Endothelial cell of umbilical vein (primary cell): ENCODE measurements at regions not wholly inside any gene's neighbourhood (a gene's known extent, or its start where the extent isn't known, plus 50 kb on each side); places are given as distances from the start of the nearest gene placed in this dataset.

Source experiments
- BruUV-seq: library from RNA; stranded (reverse); fragments of 400-500 nt; replicated peaks from 2 replicates; lab custom pipeline; 2021; lab: Mats Ljungman, UMichigan
- CTCF ChIA-PET: fragments of 300-600, 350-600 bp; sonication (Branson Sonifier 250); formaldehyde crosslinking; loops from one replicate; lab custom pipeline; 2021; ENCODE audit warnings: antibody characterized with exemption, inconsistent platforms; lab: Charles Lee
- POLR2A ChIA-PET: fragments of 300-600, 350-600 bp; sonication (Branson Sonifier 250); formaldehyde crosslinking; loops from one replicate; lab custom pipeline; 2021; ENCODE audit warnings: antibody characterized with exemption, inconsistent platforms; lab: Charles Lee
- DNase-seq: peaks from one replicate; pipeline ENCODE4 v3.0.0-alpha.2; 2011; ENCODE audit warnings: low read depth, low spot score
- FAIRE-seq: peaks from 2 replicates; lab custom pipeline; 2011; peaks lifted over from hg19 to GRCh38; lab: Jason Lieb, UNC
- H2AFZ ChIP-seq: 2 replicates; pipeline ENCODE4 v1.6.0; 2012; ENCODE audit warnings: low read depth, low read length, control low read depth, inconsistent platforms
- H3K27ac ChIP-seq: 2 replicates; pipeline ENCODE4 v1.5.1; 2011; ENCODE audit warnings: low read depth, mild to moderate bottlenecking, control low read depth, low read length, moderate library complexity; ENCODE audit not compliant: insufficient read depth
- H3K27me3 ChIP-seq, 2 experiments: 2 replicates each; pipeline versions ENCODE4 v1.6.0 to v1.6.1; 2011; ENCODE audit warnings: low read length in 2 of 2, mixed read lengths in 1 of 2; ENCODE audit not compliant: control insufficient read depth in 2 of 2, insufficient read depth in 2 of 2
- H3K36me3 ChIP-seq, 2 experiments: 2 replicates in 1 of 2; 3 replicates in 1 of 2; pipeline ENCODE4 v1.5.1; 2011; ENCODE audit warnings: low read length in 2 of 2, mild to moderate bottlenecking in 1 of 2, moderate library complexity in 1 of 2; ENCODE audit not compliant: control insufficient read depth in 2 of 2, insufficient read depth in 2 of 2; ENCODE audit errors: extremely low read depth in 1 of 2
- H3K4me1 ChIP-seq: 3 replicates; pipeline ENCODE4 v1.5.1; 2011; ENCODE audit warnings: mild to moderate bottlenecking, low read length; ENCODE audit not compliant: control insufficient read depth, insufficient read depth; ENCODE audit errors: extremely low read depth
- H3K4me2 ChIP-seq: 2 replicates; pipeline ENCODE4 v1.6.1; 2011; ENCODE audit warnings: low read length, control low read depth, mixed read lengths; ENCODE audit not compliant: insufficient read depth
- H3K4me3 ChIP-seq, 3 experiments: fragments of 200-600 bp in 1 of 3; sonication (generic), shearing (Covaris generic) in 1 of 3; replicated peaks in 1 of 3; 2 replicates each; pipeline ENCODE4 v1.5.1; 2011 to 2016; ENCODE audit warnings: control low read depth in 3 of 3, low read length in 3 of 3, mild to moderate bottlenecking in 2 of 3, inconsistent platforms in 1 of 3, low read depth in 1 of 3, moderate library complexity in 1 of 3; ENCODE audit not compliant: insufficient read depth in 1 of 3
- H3K79me2 ChIP-seq: 2 replicates; pipeline ENCODE4 v1.6.0; 2012; ENCODE audit warnings: low read length, inconsistent platforms; ENCODE audit not compliant: control insufficient read depth, insufficient read depth
- H3K9ac ChIP-seq: replicated peaks from 2 replicates; pipeline ENCODE3; 2011; ENCODE audit warnings: low read length, control low read depth; ENCODE audit not compliant: insufficient read depth; ENCODE audit errors: extremely low read depth
- H3K9me1 ChIP-seq: replicated peaks from 3 replicates; pipeline ENCODE4 v1.6.0; 2011; ENCODE audit warnings: mild to moderate bottlenecking, low read length; ENCODE audit not compliant: control insufficient read depth, insufficient read depth; ENCODE audit errors: extremely low read depth
- H3K9me3 ChIP-seq: replicated peaks from 2 replicates; pipeline ENCODE4 v1.5.1; 2012; ENCODE audit warnings: low read length, inconsistent platforms; ENCODE audit not compliant: control insufficient read depth, insufficient read depth
- H4K20me1 ChIP-seq: replicated peaks from 2 replicates; pipeline ENCODE3; 2011; ENCODE audit warnings: mild to moderate bottlenecking, low read length; ENCODE audit not compliant: control insufficient read depth, insufficient read depth; ENCODE audit errors: extremely low read depth
- CTCF ChIP-seq, 2 donors: IDR thresholded peaks; 1 replicate in 1 of 2; 2 replicates in 1 of 2; pipeline ENCODE4 v1.5.1; 2011; ENCODE audit warnings: low read length in 2 of 2, mild to moderate bottlenecking in 2 of 2, moderate library complexity in 2 of 2, control low read depth in 1 of 2, inconsistent platforms in 1 of 2, low read depth in 1 of 2; ENCODE audit not compliant: insufficient read depth in 1 of 2; ENCODE audit errors: extremely low read depth in 1 of 2
- EZH2 ChIP-seq: IDR thresholded peaks from 2 replicates; pipeline ENCODE4 v1.6.1; 2012; ENCODE audit warnings: borderline replicate concordance, low read depth, mild to moderate bottlenecking, moderate library complexity, low read length, inconsistent platforms; ENCODE audit not compliant: severe bottlenecking
- FOS ChIP-seq: IDR thresholded peaks from 2 replicates; pipeline ENCODE4 v1.6.1; 2011; ENCODE audit warnings: mild to moderate bottlenecking, low read length, moderate library complexity, borderline replicate concordance; ENCODE audit not compliant: insufficient read depth
- JUN ChIP-seq: IDR thresholded peaks from 2 replicates; pipeline ENCODE4 v1.6.1; 2011; ENCODE audit warnings: borderline replicate concordance, low read depth; ENCODE audit not compliant: insufficient read length, insufficient read depth
- MAX ChIP-seq: IDR thresholded peaks from 2 replicates; pipeline ENCODE4 v1.6.1; 2011; ENCODE audit not compliant: insufficient read depth, insufficient read length
- MYC ChIP-seq: IDR thresholded peaks from one replicate; pipeline ENCODE4 v1.6.1; 2011; ENCODE audit warnings: mild to moderate bottlenecking, low read depth, low read length
- POLR2A ChIP-seq: IDR thresholded peaks from 2 replicates; pipeline ENCODE4 v1.6.1; 2012; ENCODE audit warnings: low read depth, mild to moderate bottlenecking, control low read depth, low read length
- POLR2AphosphoS5 ChIP-seq: IDR thresholded peaks from 2 replicates; pipeline ENCODE4 v1.6.1; 2012; ENCODE audit warnings: low read depth, mild to moderate bottlenecking, control low read depth, low read length, moderate library complexity; ENCODE audit not compliant: insufficient read depth
- dilution Hi-C: fragments of 300-500 bp; cut with MboI; formaldehyde crosslinking; loops from one replicate; pipeline ENCODE4 v1.15.0; 2019; ENCODE audit warnings: low sequenced_read_pairs; ENCODE audit not compliant: extremely low pct_ligation_motif_present
- intact Hi-C: fragments of 100-400 bp; cut with micrococcal nuclease; formaldehyde crosslinking; loops from one replicate; pipeline ENCODE4 v1.10.0; 2022

DNA sequence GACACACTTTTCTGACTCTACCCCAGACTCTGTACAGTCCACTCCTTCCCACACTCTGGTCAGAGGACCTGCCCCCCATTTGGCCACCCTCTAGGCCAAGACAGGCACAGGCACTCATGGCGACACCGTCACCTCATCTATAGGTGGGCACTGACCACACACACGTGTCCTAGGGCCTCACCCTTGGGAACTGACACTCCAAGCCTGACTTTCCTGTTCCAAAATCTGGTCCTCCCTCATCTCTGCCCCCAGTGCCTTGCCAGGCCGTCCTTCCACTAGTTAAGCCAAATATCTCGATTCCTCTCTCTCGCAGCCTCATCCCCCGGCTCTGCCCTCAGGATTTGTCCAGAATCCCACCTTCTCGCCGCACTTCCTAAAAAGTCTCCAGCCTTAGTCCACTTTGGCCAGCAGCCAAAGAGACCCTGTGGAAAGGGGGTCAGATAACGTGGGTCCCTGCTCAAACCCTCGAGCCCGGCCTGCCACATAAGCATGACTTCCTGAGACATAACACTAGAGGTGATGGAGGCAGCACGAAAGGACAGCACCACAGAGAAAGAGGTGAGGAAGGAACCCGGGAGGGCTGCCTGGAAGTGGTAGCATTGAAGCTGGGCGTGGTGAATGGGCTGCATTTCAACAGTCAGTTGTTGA lies 105.8 kb upstream of the OTOS start:
- Histone ChIP-seq H3K9me1 (no peaks in the 10 kb centered on the region), H3K9me3 (no peaks in the 10 kb centered on the region), H3K27me3 (peaks cover 0 to 2% of the 10 kb centered on the region in 2 experiments), H3K79me2 (no peaks in the 10 kb centered on the region), H3K4me1 (no peaks in the 10 kb centered on the region), H3K27ac (no peak overlapping the region), H2AFZ (no peak overlapping the region), H3K4me2 (no peak overlapping the region), H4K20me1 (no peaks in the 10 kb centered on the region), H3K36me3 (no peaks in the 10 kb centered on the region), H3K9ac (no peak overlapping the region), H3K4me3 (no peak overlapping the region)
- ChIA-PET POLR2A (no interaction called here), CTCF (no interaction called here)
- dilution Hi-C loops: no loop called here
- TF ChIP-seq POLR2AphosphoS5: no peak
- TF ChIP-seq FOS: no peak
- TF ChIP-seq MYC: no peak
- TF ChIP-seq CTCF (IDR thresholded peaks at IDR 0.05; ENCODE audit: extremely low read depth in 1 of 2, insufficient read depth in 1 of 2, low read depth in 1 of 2, low read length in 2 of 2): no peak
- no peak for TF ChIP-seq POLR2A
- no peak for TF ChIP-seq EZH2
- TF ChIP-seq JUN: no peak
- TF ChIP-seq MAX: no peak
- intact Hi-C loops: no loop called here
- DNase-seq (no peak), FAIRE-seq (no peak)
- BruUV-seq: no TSS peak
